Endodermal cell (in vitro differentiated cells): ENCODE measurements at regions not wholly inside any gene's neighbourhood (a gene's known extent, or its start where the extent isn't known, plus 50 kb on each side); places are given as distances from the start of the nearest gene placed in this dataset.

ENCODE experiments used
- DNase-seq: peaks from one replicate; pipeline ENCODE4 v3.0.0-alpha.2; 2017
- H3K27ac ChIP-seq: 2 replicates; pipeline ENCODE4 v1.5.1; 2013; ENCODE audit warnings: mild to moderate bottlenecking, low read depth, low read length, moderate library complexity
- H3K27me3 ChIP-seq: 2 replicates; pipeline ENCODE4 v1.6.1; 2013; ENCODE audit warnings: mild to moderate bottlenecking, low read length, moderate library complexity; ENCODE audit not compliant: insufficient read depth, control insufficient read depth, poor library complexity, severe bottlenecking
- H3K36me3 ChIP-seq: 2 replicates; pipeline ENCODE4 v1.7.0; 2013; ENCODE audit warnings: mild to moderate bottlenecking, low read length, moderate library complexity; ENCODE audit not compliant: control insufficient read depth, insufficient read depth
- H3K4me1 ChIP-seq: one replicate; pipeline ENCODE4 v1.7.0; 2013; ENCODE audit warnings: low read length; ENCODE audit not compliant: control insufficient read depth, insufficient read depth
- H3K4me3 ChIP-seq: 2 replicates; pipeline ENCODE4 v1.5.1; 2013; ENCODE audit warnings: mild to moderate bottlenecking, low read length, moderate library complexity
- H3K9ac ChIP-seq: 2 replicates; pipeline ENCODE4 v1.6.1; 2013; ENCODE audit warnings: mild to moderate bottlenecking, low read length, moderate library complexity; ENCODE audit not compliant: poor library complexity, severe bottlenecking; ENCODE audit errors: extremely low read depth
- H3K9me3 ChIP-seq: 2 replicates; pipeline ENCODE4 v1.6.1; 2013; ENCODE audit warnings: mild to moderate bottlenecking, low read length, moderate library complexity; ENCODE audit not compliant: control insufficient read depth
- H3K27ac Mint-ChIP-seq: 2 replicates; pipeline ENCODE4 v1.8.0; 2020; ENCODE audit warnings: mixed read lengths
- H3K27me3 Mint-ChIP-seq: 2 replicates; pipeline ENCODE4 v1.8.0; 2021; ENCODE audit warnings: mild to moderate bottlenecking, mixed read lengths; ENCODE audit not compliant: insufficient read depth
- H3K36me3 Mint-ChIP-seq: 2 replicates; pipeline ENCODE4 v1.8.0; 2020; ENCODE audit warnings: low read depth, mixed read lengths
- H3K4me1 Mint-ChIP-seq: 2 replicates; pipeline ENCODE4 v1.8.0; 2020; ENCODE audit warnings: mixed read lengths
- H3K4me3 Mint-ChIP-seq: 2 replicates; pipeline ENCODE4 v1.8.0; 2020; ENCODE audit warnings: mild to moderate bottlenecking, moderate library complexity, mixed read lengths
- H3K9me3 Mint-ChIP-seq: 2 replicates; pipeline ENCODE4 v1.8.0; 2020; ENCODE audit warnings: mild to moderate bottlenecking, mixed read lengths
- CTCF ChIP-seq: fragments of 200-600 bp; sonication (generic); conservative IDR thresholded peaks from 2 replicates; pipeline ENCODE4 v1.5.0; 2021; ENCODE audit warnings: antibody characterized with exemption, mild to moderate bottlenecking
- WGBS, 2 experiments: methylation state at CpG; one replicate each; pipeline versions ENCODE4 v1.1.5 to v1.1.7; 2013; ENCODE audit warnings: missing lambda C conversion rate in 2 of 2, mixed read lengths in 1 of 2; ENCODE audit not compliant: insufficient coverage in 1 of 2, insufficient read length in 1 of 2; 5-methylcytosine and 5-hydroxymethylcytosine counted together

- H3K4me3 ChIP-seq = no peak overlapping the region
- H3K27me3 ChIP-seq = no peaks in the 10 kb centered on the region
- Mint-ChIP-seq H3K36me3 (no peaks in the 10 kb centered on the region), H3K4me3 (no peak overlapping the region), H3K27me3 (no peaks in the 10 kb centered on the region), H3K27ac (no peak overlapping the region), H3K4me1 (peaks cover 8% of the 10 kb centered on the region), H3K9me3 (no peaks in the 10 kb centered on the region)
- 79 to 91% methylated on average over 2 to 6 of the region's 7 CpGs for WGBS, 2 experiments
- TF ChIP-seq CTCF = no peak
- no peaks in the 10 kb centered on the region for H3K9me3 ChIP-seq
- no peak for DNase-seq
- no peaks in the 10 kb centered on the region for H3K36me3 ChIP-seq
- H3K27ac ChIP-seq = no peak overlapping the region
- H3K4me1 ChIP-seq = no peaks in the 10 kb centered on the region
- H3K9ac ChIP-seq = no peak overlapping the region
Observed at GRCh38 chr17:12522336-12522735, 143.4 kb upstream of the MYOCD start.

- no peaks in the 10 kb centered on the region for H3K4me1 ChIP-seq
- TF ChIP-seq CTCF = no peak
- Mint-ChIP-seq H3K27ac (peak overlapping the region; percentile 32), H3K36me3 (no peaks in the 10 kb centered on the region), H3K4me1 (peaks cover 8% of the 10 kb centered on the region), H3K27me3 (no peaks in the 10 kb centered on the region), H3K4me3 (no peak overlapping the region), H3K9me3 (no peaks in the 10 kb centered on the region)
- no peaks in the 10 kb centered on the region for H3K27me3 ChIP-seq
- no peak overlapping the region for H3K27ac ChIP-seq
- WGBS, 2 experiments = 81 to 89% methylated on average over 6 of the region's 6 CpGs
- H3K9me3 ChIP-seq = no peaks in the 10 kb centered on the region
- no peak overlapping the region for H3K4me3 ChIP-seq
- H3K9ac ChIP-seq = no peak overlapping the region
- no peaks in the 10 kb centered on the region for H3K36me3 ChIP-seq
- peak; percentile 57 for DNase-seq
Observed at GRCh38 chr17:12522743-12523183, 142.9 kb upstream of the MYOCD start.

- H3K4me1 ChIP-seq = no peaks in the 10 kb centered on the region
- H3K4me3 ChIP-seq = no peak overlapping the region
- H3K36me3 ChIP-seq = no peaks in the 10 kb centered on the region
- DNase-seq = no peak
- no peak overlapping the region for H3K27ac ChIP-seq
- H3K27ac Mint-ChIP-seq = peak overlapping the region; percentile 32
- H3K9me3 Mint-ChIP-seq = no peaks in the 10 kb centered on the region
- H3K9ac ChIP-seq = no peak overlapping the region
- no peak overlapping the region for H3K4me3 Mint-ChIP-seq
- H3K4me1 Mint-ChIP-seq = peaks cover 8% of the 10 kb centered on the region
- 96 to 98% methylated on average over 4 to 5 of the region's 5 CpGs for WGBS, 2 experiments
- no peaks in the 10 kb centered on the region for H3K9me3 ChIP-seq
- no peaks in the 10 kb centered on the region for H3K27me3 ChIP-seq
- H3K36me3 Mint-ChIP-seq = no peaks in the 10 kb centered on the region
- H3K27me3 Mint-ChIP-seq = no peaks in the 10 kb centered on the region
- TF ChIP-seq CTCF = no peak
Observed at GRCh38 chr17:12523244-12523643, 142.4 kb upstream of the MYOCD start.
